Left lobe of liver (tissue), 2 donors: ENCODE measurements at regions not wholly inside any gene's neighbourhood (a gene's known extent, or its start where the extent isn't known, plus 50 kb on each side); places are given as distances from the start of the nearest gene placed in this dataset.
A peak's percentile ranks its signal among the peaks of the same experiment; 100 is the strongest.

Experiments used
- ATAC-seq: fragments of 200-7000 bp; cut with Tn5 transposase; one replicate; pipeline ENCODE4 v1.9.1; 2020; ENCODE audit warnings: mild to moderate bottlenecking, moderate library complexity
- DNase-seq: peaks from one replicate; pipeline ENCODE4 v3.0.0-alpha.2; 2020; ENCODE audit warnings: low spot score
- donor health status: DM: no; HTN: no; CAD: no; lungs with moderate emphysema.
- donor health status: DM: no; HTN: yes; CAD: no.

DNA sequence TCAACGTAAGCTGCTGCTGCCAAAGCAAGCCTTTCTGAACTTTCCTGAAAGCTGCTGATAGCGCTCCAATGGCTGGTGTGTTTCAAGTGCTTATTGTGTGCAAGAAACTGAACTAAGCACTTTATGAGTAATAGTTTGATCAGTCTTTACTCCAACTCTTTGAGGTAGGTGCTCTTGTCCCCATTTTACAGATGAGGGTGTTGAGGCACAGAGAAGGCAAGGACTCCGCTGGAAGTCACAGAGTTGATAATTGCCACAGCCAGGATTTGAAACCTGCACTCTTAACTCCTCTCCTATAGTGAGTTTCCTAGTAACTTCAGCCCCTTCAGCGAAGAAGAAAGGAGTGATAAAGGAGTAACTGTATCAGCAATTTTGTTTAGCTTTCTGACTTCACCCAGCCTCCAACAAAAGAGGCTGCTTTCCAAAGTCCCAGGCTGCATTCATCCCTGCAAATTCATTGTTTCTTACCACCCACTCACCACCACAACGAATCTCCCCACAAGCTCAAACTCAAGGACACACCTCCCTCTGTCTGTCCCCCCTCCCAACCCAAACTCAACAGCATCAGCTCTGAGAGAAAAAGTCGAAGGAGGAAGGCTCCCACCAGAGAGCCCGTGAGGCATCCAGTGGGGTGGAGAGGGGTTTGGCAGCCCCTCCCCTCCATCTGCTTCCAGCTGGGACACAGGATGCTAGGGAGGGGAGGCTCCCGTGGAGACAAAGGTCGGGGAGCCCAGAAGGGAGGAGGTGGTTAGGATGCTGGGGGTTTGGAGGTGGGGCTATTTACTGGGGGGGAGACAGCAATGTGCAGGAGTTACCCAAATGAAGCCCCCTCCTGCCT, 139.6 kb downstream of the NAV1 start:
- ATAC-seq (no peak), DNase-seq (no peak)

DNA sequence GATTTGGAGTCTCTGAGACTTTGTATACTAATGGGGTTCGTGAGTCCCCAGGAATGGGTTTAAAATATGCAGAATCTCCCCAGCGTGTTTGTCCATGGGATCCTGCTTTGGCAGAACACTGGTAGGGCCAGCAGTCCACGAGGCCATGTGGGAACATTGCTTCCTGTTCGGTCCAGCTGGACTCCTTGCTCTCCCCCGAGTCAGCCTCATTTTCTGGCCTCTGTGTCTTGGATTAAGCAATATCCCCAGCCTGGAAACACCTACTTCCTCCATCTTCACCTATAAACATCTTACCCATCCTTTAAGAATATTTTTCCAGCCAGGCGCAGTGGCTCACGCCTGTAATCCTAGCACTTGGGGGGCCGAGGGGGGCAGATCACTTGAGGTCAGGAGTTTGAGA, 142.4 kb downstream of the NAV1 start:
- DNase-seq = no peak
- ATAC-seq = no peak

DNA sequence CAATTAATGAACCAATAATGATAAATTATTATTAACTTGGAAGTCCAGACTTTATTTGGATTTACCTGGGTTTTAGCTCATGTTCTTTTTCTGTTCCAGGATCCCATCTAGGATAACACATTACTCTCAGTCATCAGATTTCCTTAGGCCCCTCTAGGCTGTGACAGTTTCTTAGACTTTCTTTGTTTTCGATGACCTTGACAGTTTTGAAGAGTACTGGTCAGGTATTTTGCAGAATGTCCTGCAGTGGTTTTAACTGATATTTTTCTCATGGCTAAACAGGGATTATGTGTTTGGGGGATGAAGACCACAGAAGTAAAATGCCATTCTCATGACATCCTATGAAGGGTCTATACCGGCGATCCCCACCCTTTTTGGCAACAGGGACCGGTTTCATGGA, 144.0 kb downstream of the NAV1 start:
- no peak for ATAC-seq
- DNase-seq = no peak

DNA sequence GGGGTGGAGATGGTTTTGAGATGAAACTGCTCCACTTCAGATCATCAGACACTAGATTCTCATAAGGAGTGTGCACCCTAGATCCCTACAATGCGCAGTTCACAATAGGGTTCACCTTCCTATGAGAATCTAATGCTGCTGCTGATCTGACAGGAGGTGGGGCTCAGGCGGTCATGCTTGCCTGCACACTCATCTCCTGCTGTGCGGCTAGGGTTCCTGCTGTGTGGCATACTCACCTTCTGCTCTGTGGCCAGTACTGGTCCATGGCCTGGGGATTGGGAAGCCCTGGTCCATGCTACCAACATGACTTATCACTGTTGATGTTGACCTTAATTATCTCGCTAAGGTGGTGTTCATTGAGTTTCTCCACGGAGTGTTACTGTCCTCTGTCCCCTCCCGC, 144.5 kb downstream of the NAV1 start:
- no peak for ATAC-seq

DNA sequence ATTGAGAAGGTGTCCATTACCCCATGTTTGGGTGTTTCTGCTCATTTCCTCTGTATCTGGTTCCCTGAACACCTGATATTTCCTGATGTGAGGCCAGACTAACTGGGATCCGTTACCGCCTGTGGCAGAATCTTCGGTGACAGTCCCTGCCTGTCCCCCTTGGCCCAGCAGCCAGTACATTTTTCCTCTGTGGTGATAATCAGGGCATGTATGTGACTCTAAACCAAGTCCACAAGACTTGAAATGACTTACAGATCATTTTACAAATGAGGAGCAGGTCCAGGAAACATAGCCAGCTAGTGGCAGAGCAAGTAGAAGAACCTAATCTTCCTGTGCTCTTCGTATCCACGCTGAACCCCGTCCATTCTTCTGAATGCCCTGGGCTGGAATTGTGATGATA, 143.5 kb upstream of the IPO9 start:
- ATAC-seq (no peak), DNase-seq (no peak)

More for the DNA sequence above, 144.5 kb downstream of the NAV1 start:
- DNase-seq = no peak

DNA sequence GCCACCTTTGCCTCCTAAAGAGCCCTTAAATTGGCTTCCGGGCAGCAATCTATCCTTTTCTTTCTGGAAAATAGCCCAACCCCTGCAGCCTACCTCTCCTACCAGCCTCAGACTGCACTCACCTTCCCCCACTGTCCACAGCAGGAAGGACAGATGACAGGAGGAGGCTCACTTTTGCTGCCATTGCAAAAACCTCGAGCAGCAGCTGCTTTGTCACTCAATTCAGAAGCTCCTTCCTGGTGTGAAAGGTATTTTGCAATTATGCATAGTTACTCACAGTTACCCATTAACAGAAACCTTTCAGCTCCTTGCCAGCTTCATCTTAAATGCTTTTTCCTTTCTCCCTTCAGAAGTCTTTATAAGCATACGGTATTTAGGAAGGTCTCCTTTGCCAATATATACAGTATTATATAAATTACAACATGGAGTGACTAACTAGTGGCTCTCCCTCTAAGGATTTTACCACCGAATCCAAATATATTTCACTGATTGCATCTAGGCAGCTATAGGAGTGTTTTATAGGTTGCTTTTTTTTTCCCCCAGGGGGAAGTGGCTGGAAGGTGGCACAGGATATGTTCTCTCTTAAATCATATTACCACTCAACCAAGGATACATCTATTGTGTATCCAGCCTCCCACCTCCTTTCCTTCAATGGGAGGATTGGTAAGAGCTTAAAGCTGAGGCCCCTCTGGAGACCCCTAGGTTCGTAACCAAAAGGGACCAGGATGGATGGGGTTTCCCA, 142.1 kb upstream of the IPO9 start:
- no peak for DNase-seq

DNA sequence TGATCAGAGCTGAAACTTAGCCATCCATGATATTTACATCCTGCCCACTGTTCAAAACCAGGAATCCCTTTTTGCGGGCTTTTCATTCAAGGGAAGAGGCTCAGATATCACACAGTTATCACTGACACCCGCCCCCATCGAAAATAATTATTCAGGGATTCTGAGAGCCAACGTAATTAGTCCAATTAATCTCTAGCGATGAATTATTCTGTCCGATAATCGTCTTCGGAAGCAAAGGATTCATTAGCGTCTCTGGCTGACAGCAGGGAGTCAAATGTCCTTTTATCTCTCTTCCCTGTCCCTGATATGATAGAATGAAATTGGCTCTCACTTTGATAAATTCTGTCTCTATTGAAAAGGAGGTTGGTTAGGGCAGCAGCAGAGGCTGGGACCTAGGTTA, 140.4 kb upstream of the IPO9 start:
- DNase-seq (no peak), ATAC-seq (no peak)

More for the DNA sequence above, 142.1 kb upstream of the IPO9 start:
- ATAC-seq = peak; percentile 72

DNA sequence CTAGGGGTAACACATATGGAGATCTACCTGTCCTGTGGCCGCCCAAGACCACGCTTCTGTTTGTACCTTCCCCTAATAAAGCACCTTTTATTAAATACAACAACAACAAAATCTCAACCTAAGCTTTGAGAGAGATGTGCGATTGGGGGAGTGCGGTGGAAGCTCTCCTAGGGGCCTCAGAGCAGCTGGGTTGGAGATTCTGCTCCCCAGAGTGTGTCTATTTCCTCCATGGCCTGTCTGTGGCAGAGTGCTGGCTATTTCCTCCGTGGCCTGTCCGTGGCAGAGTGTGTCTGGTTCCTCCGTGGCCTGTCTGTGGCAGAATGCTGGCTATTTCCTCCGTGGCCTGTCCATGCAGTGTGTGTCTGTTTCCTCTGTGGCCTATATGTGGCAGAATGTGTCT, 139.3 kb upstream of the IPO9 start:
- DNase-seq = no peak
- no peak for ATAC-seq

DNA sequence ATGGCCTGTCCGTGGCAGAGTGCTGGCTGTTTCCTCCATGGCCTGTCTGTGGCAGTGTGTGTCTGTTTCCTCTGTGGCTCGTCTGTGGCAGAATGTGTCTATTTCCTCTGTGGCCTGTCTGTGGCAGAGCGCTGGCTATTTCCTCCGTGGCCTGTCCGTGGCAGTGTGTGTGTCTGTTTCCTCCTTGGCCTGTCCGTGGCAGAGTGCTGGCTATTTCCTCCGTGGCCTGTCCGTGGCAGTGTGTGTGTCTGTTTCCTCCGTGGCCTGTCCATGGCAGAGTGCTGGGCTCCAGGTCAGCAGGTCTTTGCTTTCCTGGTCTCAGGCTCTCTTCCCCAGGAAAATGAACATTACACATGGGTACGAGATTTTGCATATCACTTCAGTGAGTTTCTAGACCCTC, 138.4 kb upstream of the IPO9 start:
- DNase-seq (no peak), ATAC-seq (no peak)

DNA sequence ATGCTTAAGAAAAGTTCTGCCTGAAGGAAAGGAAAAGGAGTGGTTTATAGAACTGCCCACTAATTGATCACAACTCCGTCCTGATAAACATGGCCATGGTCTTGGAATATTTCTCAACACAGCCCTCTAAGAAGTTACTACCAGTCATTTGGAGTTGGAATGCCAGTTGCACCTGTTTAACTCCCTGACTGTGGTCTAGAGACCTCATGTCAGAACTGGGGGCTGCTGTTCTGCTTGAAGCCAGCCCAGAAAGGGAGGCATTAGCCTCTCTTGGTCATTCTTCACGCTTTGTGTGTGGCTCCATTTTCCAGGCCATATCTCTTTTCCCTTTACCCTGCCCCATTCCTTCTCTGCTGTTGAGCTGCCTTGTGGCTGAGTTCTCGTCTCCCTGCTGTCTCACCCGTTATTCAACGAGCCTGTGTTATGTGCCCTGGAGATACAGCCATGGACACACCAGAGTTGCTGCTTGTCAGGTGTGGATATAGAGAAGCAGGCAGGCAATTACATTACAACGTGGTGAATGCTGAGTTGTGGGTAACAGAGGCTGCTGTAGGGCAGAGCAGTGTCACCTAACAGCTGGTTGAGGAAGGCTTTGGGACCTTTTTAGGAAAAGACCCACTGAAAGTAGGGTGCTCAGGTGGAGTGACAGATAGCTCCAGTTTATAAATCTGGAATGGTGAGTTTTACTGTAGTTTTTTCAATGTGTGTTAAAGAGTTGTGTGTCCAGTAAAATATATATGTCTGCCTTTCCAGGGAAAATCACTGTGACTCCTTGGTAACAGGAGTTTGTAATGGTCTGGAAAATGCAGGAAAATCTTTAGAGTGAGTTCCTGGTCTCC, 137.0 kb upstream of the IPO9 start:
- ATAC-seq (no peak), DNase-seq (no peak)

DNA sequence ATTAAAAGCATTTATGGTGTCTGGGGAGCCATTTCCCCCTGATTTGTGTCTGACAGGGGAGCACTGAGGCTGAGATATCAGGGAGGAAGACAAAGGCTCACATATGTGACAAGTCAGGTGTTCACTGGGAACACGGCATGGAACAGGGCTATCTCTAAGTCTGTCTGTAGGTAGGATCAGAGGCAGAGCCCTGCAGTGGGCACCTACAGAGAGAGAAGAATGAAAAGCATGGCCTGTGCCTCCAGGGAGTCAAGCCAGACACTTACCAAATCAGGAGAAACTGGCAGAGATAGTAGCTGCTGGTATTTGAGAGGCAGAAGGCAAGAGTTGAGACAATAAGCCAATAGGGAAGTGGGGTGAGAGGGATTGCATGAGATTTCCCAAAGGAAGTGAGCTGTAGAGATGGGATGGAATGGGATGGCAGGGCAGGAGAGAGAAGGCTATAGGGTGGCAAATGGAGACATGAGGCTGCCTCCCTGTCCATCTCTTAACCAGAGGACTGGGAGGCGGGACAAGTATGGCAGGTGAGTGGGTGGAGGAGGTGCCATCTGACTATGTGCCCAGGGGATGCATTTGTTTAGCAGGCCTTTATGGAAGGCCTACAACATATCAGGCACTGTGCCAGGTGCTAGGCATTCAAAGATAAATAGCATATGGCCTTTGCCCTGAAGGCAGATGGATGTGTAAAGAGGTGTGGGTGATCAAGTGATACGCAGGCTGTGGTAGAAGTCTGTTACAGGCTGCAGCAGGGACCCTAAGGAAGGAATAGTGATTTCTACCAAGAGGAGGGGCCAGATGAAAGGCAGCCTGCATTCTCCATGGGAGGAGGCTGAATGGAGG, 136.2 kb upstream of the IPO9 start:
- ATAC-seq (no peak), DNase-seq (no peak)

DNA sequence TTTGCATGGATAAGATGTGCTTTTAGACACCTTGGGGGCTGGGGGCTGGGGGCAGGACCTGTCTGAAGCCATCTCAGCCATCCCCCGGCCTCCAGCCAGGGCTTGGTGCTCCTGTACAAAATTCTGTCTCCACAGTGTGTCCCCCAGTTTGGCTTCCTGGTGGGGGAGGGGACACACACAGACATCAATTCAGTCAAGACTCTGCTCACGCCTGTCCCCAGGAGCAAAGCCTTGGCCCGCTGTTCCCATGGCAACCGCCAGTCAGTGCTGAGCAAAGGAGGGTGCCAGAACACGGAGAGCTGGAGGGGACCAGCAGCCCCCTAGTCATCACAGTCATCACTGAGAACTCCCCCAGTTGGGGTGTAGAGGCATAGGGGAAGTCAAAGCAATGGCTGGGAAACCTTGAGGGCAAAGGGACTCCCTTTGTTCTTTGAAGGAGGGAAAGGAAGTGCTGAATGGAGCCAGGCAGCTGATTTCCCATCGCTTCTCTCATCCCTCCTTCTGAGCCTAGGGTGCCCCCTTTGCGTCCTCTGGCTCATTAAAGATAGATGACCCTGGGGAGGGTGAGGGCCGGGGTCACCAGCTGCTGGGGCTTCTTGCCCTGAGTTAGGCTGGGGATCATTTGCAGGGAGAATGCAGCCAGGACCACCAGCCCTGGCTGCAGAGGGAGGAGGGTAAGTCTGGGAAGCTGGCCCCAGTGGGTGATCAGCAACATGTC, 134.9 kb upstream of the IPO9 start:
- no peak for DNase-seq
- no peak for ATAC-seq

DNA sequence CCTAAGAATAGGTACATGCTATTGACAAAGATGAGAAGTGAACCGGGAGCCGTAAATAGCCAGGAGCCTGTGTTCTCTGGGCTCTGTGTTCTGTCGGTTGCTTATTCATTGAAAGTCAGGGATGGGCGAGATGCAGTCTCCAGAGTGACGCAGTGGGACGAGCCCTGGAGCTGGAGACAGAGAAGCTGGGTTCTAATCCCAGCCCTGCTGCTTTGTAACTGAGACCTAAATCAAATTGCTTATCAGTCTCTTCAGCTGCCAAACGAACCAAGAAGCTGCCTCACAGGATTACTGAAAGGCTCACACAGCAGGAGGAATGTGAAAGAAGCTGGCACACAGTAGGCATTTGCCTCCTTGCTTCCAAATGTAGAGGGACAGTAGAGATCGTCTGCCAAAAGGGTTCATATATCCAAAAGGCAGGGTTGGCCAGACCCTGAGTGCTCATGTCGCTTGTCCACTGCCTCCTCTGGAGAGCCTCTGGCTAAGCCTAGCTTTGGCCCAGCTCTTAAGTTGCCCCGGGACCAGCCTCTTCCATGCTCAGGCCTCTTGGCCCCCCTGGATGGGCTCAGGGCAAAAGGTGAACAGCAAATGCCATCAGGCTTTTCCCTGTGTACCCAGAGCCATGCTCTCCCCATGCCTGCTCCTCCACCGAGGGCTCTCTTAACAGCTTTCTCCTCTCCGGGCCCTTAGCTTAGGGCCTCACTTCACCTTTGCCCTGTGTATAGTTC, 134.2 kb upstream of the IPO9 start:
- ATAC-seq = no peak
- no peak for DNase-seq

DNA sequence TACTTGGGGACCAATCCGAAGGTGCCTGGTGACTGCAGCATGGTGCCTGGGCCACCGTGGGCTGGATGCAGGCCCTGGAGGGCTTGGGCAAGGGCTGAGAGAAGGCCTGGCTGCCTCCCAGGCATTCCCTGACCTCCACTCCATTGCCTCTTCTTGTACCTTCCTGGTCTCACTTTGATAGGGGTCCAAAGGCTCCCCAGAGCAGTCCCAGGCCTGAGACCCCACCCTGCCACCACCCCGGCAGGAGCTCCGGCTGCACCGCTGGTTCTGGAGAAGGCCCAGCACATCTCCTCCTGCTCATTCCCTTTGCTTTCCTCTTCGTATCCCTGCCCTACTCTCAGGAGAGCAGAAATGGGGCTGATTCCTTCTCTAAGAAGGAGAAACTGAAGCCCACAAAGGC, 133.3 kb upstream of the IPO9 start:
- ATAC-seq (no peak), DNase-seq (no peak)

DNA sequence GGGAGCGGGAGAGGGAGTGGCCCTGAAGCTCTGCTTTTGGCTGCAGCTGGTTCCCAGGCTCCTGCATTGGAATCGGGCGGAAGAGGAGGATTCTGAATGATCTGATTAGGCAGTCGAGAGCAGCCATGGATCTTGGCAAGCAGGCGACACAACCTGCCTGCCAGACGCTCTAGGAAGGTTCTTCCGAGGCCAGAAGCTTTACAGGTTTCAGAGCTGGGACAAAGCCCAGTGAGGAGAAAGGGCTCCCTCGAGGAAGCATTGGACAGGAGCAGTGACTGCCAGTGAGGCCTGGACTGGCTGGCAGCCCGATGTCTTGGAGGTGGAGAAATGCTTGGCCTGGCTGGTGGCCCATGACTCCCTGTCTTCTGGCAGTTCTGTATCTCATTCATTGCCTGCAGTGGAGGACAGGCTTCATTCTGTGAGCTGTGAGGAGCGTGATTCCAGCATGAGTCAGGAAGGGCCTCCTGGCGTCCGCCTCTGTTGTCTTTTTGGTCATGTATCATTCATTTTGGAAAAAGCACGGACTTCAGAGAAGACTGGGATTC, 132.7 kb upstream of the IPO9 start:
- DNase-seq (no peak), ATAC-seq (no peak)

DNA sequence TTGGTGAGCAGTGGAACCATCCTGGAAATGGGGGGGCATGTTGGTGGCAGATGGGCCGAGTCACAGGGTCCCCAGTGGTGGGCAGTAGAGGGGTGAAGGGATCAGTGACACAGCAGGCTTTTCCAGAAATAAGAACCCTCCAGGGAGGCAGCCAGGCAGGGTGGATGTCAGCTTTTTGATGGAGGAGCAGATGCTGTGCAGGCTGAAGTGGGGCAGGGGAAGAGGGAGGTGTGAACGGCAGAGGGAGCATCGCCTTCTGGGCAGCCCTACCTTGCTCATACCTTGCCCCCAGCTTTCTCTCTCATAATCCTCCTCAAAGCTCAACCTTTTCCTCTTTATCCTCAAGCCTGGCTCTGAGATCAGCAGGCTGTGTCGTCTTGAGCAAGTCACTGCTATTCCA, 131.8 kb upstream of the IPO9 start:
- ATAC-seq = no peak
- DNase-seq = no peak

DNA sequence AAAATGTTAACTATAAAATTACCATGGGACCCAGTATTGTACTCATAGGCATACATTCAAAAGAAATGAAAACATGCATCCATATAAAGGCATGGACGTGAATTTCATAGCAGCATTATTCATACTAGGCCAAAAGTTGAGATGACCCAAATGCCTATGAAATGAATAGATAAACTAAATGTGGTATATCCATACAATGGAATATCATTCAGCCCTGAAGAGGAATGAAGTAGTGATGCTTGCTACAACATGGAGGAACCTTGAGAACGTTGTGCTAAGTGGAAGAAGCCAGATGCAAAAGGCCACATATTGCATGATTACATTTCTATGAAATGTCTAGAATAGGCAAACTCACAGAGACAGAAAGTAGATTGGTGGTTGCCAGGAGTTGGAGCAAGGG, 127.1 kb upstream of the IPO9 start:
- ATAC-seq = no peak

DNA sequence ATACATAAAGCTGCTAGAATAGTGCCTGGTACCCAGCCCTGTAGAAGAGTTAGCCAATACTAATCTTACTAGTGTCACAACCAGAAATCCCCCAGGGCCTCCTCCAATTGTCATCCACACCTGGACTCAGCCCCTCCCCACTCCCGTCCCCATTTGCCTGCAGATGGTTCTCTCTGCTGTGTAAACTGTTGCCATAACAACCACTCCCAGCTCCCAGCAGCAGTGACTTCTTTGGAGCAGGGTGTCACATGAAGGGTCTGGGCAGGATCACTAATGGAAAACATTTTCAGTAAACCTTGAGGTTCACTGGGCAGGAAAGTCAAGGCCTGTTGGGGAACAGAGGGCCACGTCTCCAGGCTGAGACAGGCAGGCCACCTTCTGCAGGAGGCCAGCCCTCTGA, 126.0 kb upstream of the IPO9 start:
- no peak for ATAC-seq
- DNase-seq = no peak

More for the DNA sequence above, 127.1 kb upstream of the IPO9 start:
- DNase-seq = no peak
